WTC11 (cell line): ENCODE measurements at regions not wholly inside any gene's neighbourhood (a gene's known extent, or its start where the extent isn't known, plus 50 kb on each side); places are given as distances from the start of the nearest gene placed in this dataset.

Experiments used
- ATAC-seq: fragments of 200-7000 bp; cut with Tn5 transposase; 2 replicates; pipeline ENCODE4 v1.10.0; 2021; ENCODE audit warnings: mild to moderate bottlenecking, moderate library complexity
- CTCF ChIA-PET: fragments of 300-600 bp; sonication (Branson Sonifier 250); formaldehyde crosslinking; loops from one replicate; lab custom pipeline; 2021; ENCODE audit warnings: antibody characterized with exemption; lab: Charles Lee
- POLR2A ChIA-PET: fragments of 350-600 bp; sonication (Branson Sonifier 250); formaldehyde crosslinking; loops from one replicate; lab custom pipeline; 2021; ENCODE audit warnings: antibody characterized with exemption; lab: Charles Lee
- DNase-seq: peaks from one replicate; pipeline ENCODE4 v3.0.0; 2021; ENCODE audit warnings: low spot score
- H3K27ac Mint-ChIP-seq: 2 replicates; pipeline ENCODE4 v1.8.0; 2021; ENCODE audit warnings: mixed read lengths
- H3K27me3 Mint-ChIP-seq: 2 replicates; pipeline ENCODE4 v1.8.0; 2021; ENCODE audit warnings: low read depth, mild to moderate bottlenecking, moderate library complexity, mixed read lengths
- H3K36me3 Mint-ChIP-seq: 2 replicates; pipeline ENCODE4 v1.8.0; 2021; ENCODE audit warnings: mixed read lengths
- H3K4me1 Mint-ChIP-seq: 2 replicates; pipeline ENCODE4 v1.8.0; 2022; ENCODE audit warnings: mixed read lengths
- H3K4me3 Mint-ChIP-seq: 2 replicates; pipeline ENCODE4 v1.8.0; 2021; ENCODE audit warnings: mild to moderate bottlenecking, moderate library complexity, mixed read lengths
- H3K9me3 Mint-ChIP-seq: 2 replicates; pipeline ENCODE4 v1.8.0; 2021; ENCODE audit warnings: mixed read lengths
- AFF4 ChIP-seq: sonication (generic); formaldehyde crosslinking; IDR thresholded peaks from 2 replicates; pipeline ENCODE4 v1.8.1; 2023; ENCODE audit warnings: mild to moderate bottlenecking, missing genetic modification reagents, borderline replicate concordance
- ATF1 ChIP-seq: sonication (generic); formaldehyde crosslinking; IDR thresholded peaks from 2 replicates; pipeline ENCODE4 v1.8.1; 2023; ENCODE audit warnings: mild to moderate bottlenecking, moderate library complexity, missing genetic modification reagents
- E2F1 ChIP-seq: sonication (generic); formaldehyde crosslinking; IDR thresholded peaks from 2 replicates; pipeline ENCODE4 v1.8.0; 2022; ENCODE audit warnings: mild to moderate bottlenecking, missing genetic modification reagents
- E2F4 ChIP-seq: sonication (generic); formaldehyde crosslinking; IDR thresholded peaks from 2 replicates; pipeline ENCODE4 v1.8.1; 2022; ENCODE audit warnings: low read depth, mild to moderate bottlenecking, moderate library complexity, missing genetic modification reagents, borderline replicate concordance
- FOXJ3 ChIP-seq: sonication (generic); formaldehyde crosslinking; IDR thresholded peaks from 2 replicates; pipeline ENCODE4 v1.9.0; 2021; ENCODE audit warnings: missing genetic modification reagents, mild to moderate bottlenecking, borderline replicate concordance
- GTF2I ChIP-seq: fragments of 250-450 bp; sonication (Bioruptor Pico); conservative IDR thresholded peaks from 2 replicates; pipeline ENCODE4 v1.4.0; 2021; ENCODE audit warnings: mild to moderate bottlenecking
- HMGA2 ChIP-seq: fragments of 250-450 bp; sonication (Bioruptor Pico); IDR thresholded peaks from 2 replicates; pipeline ENCODE4 v1.4.0; 2021; ENCODE audit warnings: mild to moderate bottlenecking, moderate library complexity
- MAX ChIP-seq: sonication (generic); formaldehyde crosslinking; IDR thresholded peaks from 2 replicates; pipeline ENCODE4 v1.8.0; 2022; ENCODE audit warnings: mild to moderate bottlenecking, missing genetic modification reagents
- MLX ChIP-seq: sonication (generic); formaldehyde crosslinking; IDR thresholded peaks from 2 replicates; pipeline ENCODE4 v1.8.1; 2023; ENCODE audit warnings: mild to moderate bottlenecking, missing genetic modification reagents, moderate library complexity
- NFYB ChIP-seq: sonication (generic); formaldehyde crosslinking; conservative IDR thresholded peaks from 2 replicates; pipeline ENCODE4 v1.8.0; 2022; ENCODE audit warnings: low read depth, missing genetic modification reagents
- NR1H2 ChIP-seq: sonication (generic); formaldehyde crosslinking; IDR thresholded peaks from 2 replicates; pipeline ENCODE4 v1.9.0; 2021; ENCODE audit warnings: mild to moderate bottlenecking, moderate library complexity, missing genetic modification reagents
- NR3C1 ChIP-seq: sonication (generic); formaldehyde crosslinking; conservative IDR thresholded peaks from 2 replicates; pipeline ENCODE4 v1.8.1; 2023; ENCODE audit warnings: low read depth, mild to moderate bottlenecking, missing genetic modification reagents
- TP53 ChIP-seq: sonication (generic); formaldehyde crosslinking; IDR thresholded peaks from 2 replicates; pipeline ENCODE4 v1.8.1; 2023; ENCODE audit warnings: mild to moderate bottlenecking, missing genetic modification reagents
- USF1 ChIP-seq: sonication (generic); formaldehyde crosslinking; IDR thresholded peaks from 2 replicates; pipeline ENCODE4 v1.8.0; 2022; ENCODE audit warnings: mild to moderate bottlenecking, missing genetic modification reagents
- ZBTB21 ChIP-seq: sonication (generic); formaldehyde crosslinking; IDR thresholded peaks from 2 replicates; pipeline ENCODE4 v1.8.1; 2023; ENCODE audit warnings: mild to moderate bottlenecking, missing genetic modification reagents, borderline replicate concordance
- ZNF396 ChIP-seq: fragments of 250-450 bp; sonication (Bioruptor Pico); IDR thresholded peaks from 2 replicates; pipeline ENCODE4 v1.8.0; 2021; ENCODE audit warnings: mild to moderate bottlenecking, moderate library complexity, borderline replicate concordance
- ZNF423 ChIP-seq: fragments of 250-450 bp; sonication (Bioruptor Pico); IDR thresholded peaks from 2 replicates; pipeline ENCODE4 v2.1.2; 2022; ENCODE audit warnings: mild to moderate bottlenecking, moderate library complexity

GRCh38 chr11:88447281-88447680 lies 109.7 kb upstream of the CTSC start (continued):
- no peak for TF ChIP-seq E2F4 (CRISPR knock-in tag)
- no peak for TF ChIP-seq HMGA2 (CRISPR knock-in tag)
- TF ChIP-seq MAX: no peak
- no peak for TF ChIP-seq AFF4 (CRISPR knock-in tag)
- no peak for TF ChIP-seq NFYB (CRISPR knock-in tag)
- no peak for TF ChIP-seq TP53 (CRISPR knock-in tag)
- TF ChIP-seq E2F1 (CRISPR knock-in tag): no peak
- no peak for TF ChIP-seq MLX (CRISPR knock-in tag)
- TF ChIP-seq USF1 (CRISPR knock-in tag): no peak
- no peak for TF ChIP-seq ZBTB21 (CRISPR knock-in tag)

GRCh38 chr11:88439356-88439755 lies 101.8 kb upstream of the CTSC start:
- CTCF ChIA-PET: no interaction called here
- no peak for DNase-seq
- H3K36me3 Mint-ChIP-seq: peaks cover 8% of the 10 kb centered on the region
- no peak overlapping the region for H3K27ac Mint-ChIP-seq
- H3K4me1 Mint-ChIP-seq: peaks cover 3% of the 10 kb centered on the region; the same call in 1 of the 2 replicates
- H3K9me3 Mint-ChIP-seq: peaks cover 20% of the 10 kb centered on the region
- no peak overlapping the region for H3K4me3 Mint-ChIP-seq
- no peaks in the 10 kb centered on the region for H3K27me3 Mint-ChIP-seq
- no peak for ATAC-seq
- POLR2A ChIA-PET: no interaction called here
- TF ChIP-seq GTF2I (CRISPR knock-in tag) (no peak), ZNF423 (CRISPR knock-in tag) (no peak), FOXJ3 (CRISPR knock-in tag) (no peak), ATF1 (CRISPR knock-in tag) (no peak), NR3C1 (CRISPR knock-in tag) (no peak), NR1H2 (CRISPR knock-in tag) (no peak), ZNF396 (CRISPR knock-in tag) (no peak)
